KMS-11 (cell line): ENCODE measurements at regions not wholly inside any gene's neighbourhood (a gene's known extent, or its start where the extent isn't known, plus 50 kb on each side); places are given as distances from the start of the nearest gene placed in this dataset.

Experiments used
- H2AFZ ChIP-seq: fragments of 200-600 bp; sonication (generic); 2 replicates; pipeline ENCODE4 v1.6.1; 2016; ENCODE audit warnings: antibody characterized with exemption, mixed run types, low read depth
- H3K27ac ChIP-seq: fragments of 200-600 bp; sonication (generic); 2 replicates; pipeline ENCODE4 v1.6.1; 2016; ENCODE audit warnings: mild to moderate bottlenecking, mixed run types
- H3K27me3 ChIP-seq: fragments of 200-600 bp; sonication (generic); 2 replicates; pipeline ENCODE4 v1.6.1; 2017; ENCODE audit warnings: mild to moderate bottlenecking, low read depth, mixed run types, moderate library complexity; ENCODE audit not compliant: insufficient read depth
- H3K36me3 ChIP-seq: fragments of 200-600 bp; sonication (generic); 2 replicates; pipeline ENCODE4 v1.6.1; 2017; ENCODE audit warnings: mild to moderate bottlenecking, mixed run types; ENCODE audit not compliant: insufficient read depth
- H3K4me1 ChIP-seq: fragments of 200-600 bp; sonication (generic); 2 replicates; pipeline ENCODE4 v1.6.1; 2016; ENCODE audit warnings: mild to moderate bottlenecking, low read depth, mixed run types; ENCODE audit not compliant: poor library complexity, severe bottlenecking
- H3K4me2 ChIP-seq: fragments of 200-600 bp; sonication (generic); 2 replicates; pipeline ENCODE4 v1.7.0; 2016; ENCODE audit warnings: mild to moderate bottlenecking, mixed run types
- H3K4me3 ChIP-seq: fragments of 200-600 bp; sonication (generic); IDR thresholded peaks from 2 replicates; pipeline ENCODE4 v1.6.1; 2017; ENCODE audit warnings: low read depth, low read length, mixed read lengths; ENCODE audit not compliant: insufficient read depth
- H3K79me2 ChIP-seq: fragments of 200-600 bp; sonication (generic); 2 replicates; pipeline ENCODE4 v1.6.1; 2016; ENCODE audit warnings: low read depth, mixed run types; ENCODE audit not compliant: insufficient read depth
- H3K9ac ChIP-seq: fragments of 200-600 bp; sonication (generic); 2 replicates; pipeline ENCODE4 v1.6.1; 2016; ENCODE audit warnings: mild to moderate bottlenecking, mixed run types
- H4K20me1 ChIP-seq: fragments of 200-600 bp; sonication (generic); 2 replicates; pipeline ENCODE4 v1.6.1; 2016; ENCODE audit warnings: mild to moderate bottlenecking, mixed run types; ENCODE audit not compliant: insufficient read depth
- TF ChIP-seq, protein P1 (sequence below): fragments of 200-600 bp; sonication (generic); conservative IDR thresholded peaks from 2 replicates; pipeline ENCODE4 v1.6.1; 2017; ENCODE audit warnings: low read depth, mild to moderate bottlenecking, antibody characterized with exemption, low read length, moderate library complexity, mixed read lengths

DNA sequence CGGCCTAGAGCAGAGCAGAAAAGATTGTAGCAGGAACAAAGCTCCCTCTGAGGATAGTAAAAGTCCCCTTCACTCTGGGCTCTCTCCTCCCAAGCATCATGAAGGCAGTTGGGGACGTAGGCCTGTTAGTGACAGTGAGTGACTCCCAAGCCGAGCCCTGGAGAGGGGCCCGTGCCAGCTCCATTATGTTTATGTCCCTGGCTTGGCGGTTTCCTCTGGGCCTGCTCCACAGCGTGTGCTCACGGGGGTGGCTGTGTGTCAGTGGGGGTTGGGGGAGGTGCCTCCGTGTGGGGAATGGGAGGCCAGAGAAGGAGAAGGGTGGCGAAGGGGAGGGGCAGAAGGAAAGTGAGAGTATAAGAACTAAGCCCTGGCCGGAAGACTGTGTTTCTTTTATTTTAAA, 170.0 kb upstream of the VASH1 start:
- H2AFZ ChIP-seq: no peak overlapping the region
- H3K79me2 ChIP-seq: no peaks in the 10 kb centered on the region
- TF ChIP-seq, protein P1, sequence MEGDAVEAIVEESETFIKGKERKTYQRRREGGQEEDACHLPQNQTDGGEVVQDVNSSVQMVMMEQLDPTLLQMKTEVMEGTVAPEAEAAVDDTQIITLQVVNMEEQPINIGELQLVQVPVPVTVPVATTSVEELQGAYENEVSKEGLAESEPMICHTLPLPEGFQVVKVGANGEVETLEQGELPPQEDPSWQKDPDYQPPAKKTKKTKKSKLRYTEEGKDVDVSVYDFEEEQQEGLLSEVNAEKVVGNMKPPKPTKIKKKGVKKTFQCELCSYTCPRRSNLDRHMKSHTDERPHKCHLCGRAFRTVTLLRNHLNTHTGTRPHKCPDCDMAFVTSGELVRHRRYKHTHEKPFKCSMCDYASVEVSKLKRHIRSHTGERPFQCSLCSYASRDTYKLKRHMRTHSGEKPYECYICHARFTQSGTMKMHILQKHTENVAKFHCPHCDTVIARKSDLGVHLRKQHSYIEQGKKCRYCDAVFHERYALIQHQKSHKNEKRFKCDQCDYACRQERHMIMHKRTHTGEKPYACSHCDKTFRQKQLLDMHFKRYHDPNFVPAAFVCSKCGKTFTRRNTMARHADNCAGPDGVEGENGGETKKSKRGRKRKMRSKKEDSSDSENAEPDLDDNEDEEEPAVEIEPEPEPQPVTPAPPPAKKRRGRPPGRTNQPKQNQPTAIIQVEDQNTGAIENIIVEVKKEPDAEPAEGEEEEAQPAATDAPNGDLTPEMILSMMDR: no peak
- no peak overlapping the region for H3K4me2 ChIP-seq
- no peaks in the 10 kb centered on the region for H3K4me1 ChIP-seq
- no peaks in the 10 kb centered on the region for H4K20me1 ChIP-seq
- H3K27me3 ChIP-seq: no peaks in the 10 kb centered on the region
- no peaks in the 10 kb centered on the region for H3K36me3 ChIP-seq
- H3K9ac ChIP-seq: no peak overlapping the region
- H3K27ac ChIP-seq: no peak overlapping the region
- no peak overlapping the region for H3K4me3 ChIP-seq

DNA sequence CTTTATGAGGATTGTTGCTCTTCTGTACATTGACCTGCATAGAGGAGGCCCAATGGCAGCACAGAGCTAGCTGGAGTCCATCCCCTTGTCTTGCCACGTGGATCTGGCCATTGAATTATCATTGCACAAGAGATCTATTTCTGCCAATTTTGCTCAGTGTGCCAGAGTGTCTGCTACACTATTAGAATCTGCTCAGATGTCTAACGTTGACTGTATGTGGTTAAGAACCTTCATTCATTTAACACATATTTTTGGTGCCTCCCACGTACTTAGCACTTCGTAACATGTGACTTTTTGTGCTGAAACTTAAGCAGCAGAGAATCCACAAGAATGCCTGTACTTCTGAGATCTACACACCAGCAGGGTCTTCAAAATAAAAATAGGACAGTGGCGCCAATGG, 166.0 kb upstream of the VASH1 start:
- Histone ChIP-seq H3K4me1 (no peaks in the 10 kb centered on the region), H3K79me2 (no peaks in the 10 kb centered on the region), H3K27ac (no peak overlapping the region), H3K9ac (no peak overlapping the region), H3K4me2 (no peak overlapping the region), H4K20me1 (no peaks in the 10 kb centered on the region), H3K27me3 (no peaks in the 10 kb centered on the region), H3K36me3 (no peaks in the 10 kb centered on the region), H2AFZ (no peak overlapping the region), H3K4me3 (no peak overlapping the region)
- TF ChIP-seq, protein P1: no peak

DNA sequence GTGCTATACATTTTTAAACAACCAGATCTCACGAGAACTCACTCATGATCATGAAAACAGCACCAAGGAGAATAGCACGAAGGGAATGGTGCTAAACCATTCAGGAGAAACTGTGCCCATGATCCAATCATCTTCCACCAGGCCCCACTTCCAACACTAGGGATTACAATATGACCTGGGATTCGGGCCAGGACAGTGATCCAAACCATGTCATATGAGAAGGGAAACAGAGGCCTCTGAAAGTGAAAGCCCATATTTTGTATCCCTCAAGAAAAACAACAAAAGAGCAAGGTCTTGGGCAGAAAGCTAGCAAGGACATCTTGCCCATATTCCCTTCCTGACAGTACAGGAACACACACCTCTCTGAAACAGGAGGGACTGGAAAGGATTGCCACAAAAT, 163.9 kb upstream of the VASH1 start:
- Histone ChIP-seq H3K36me3 (no peaks in the 10 kb centered on the region), H2AFZ (no peak overlapping the region), H3K4me3 (no peak overlapping the region), H3K27ac (no peak overlapping the region), H3K79me2 (no peaks in the 10 kb centered on the region), H3K9ac (no peak overlapping the region), H3K27me3 (no peaks in the 10 kb centered on the region), H3K4me1 (no peaks in the 10 kb centered on the region), H3K4me2 (no peak overlapping the region), H4K20me1 (no peaks in the 10 kb centered on the region)
- TF ChIP-seq, protein P1: no peak

DNA sequence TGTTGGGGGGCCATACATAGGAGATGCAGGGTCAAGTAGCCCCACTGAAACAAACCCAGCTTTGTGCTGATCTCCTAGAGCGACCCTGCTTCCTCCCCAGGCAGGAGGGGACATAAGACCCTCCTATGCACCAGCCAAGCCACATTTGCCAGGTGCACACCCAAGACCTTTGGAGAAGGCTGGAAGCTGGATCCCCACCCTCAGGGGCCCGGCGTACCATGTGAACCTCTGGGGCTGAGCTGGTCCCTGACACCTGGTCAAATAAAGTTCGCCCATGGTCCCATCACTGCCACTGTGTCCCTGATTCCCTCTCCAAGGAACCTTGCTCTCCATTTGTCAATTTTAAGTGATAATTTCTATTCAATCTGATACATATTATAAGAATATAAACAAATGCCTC, 162.1 kb upstream of the VASH1 start:
- TF ChIP-seq, protein P1: no peak
- no peak overlapping the region for H3K4me2 ChIP-seq
- no peaks in the 10 kb centered on the region for H3K27me3 ChIP-seq
- H4K20me1 ChIP-seq: no peaks in the 10 kb centered on the region
- H3K36me3 ChIP-seq: no peaks in the 10 kb centered on the region
- no peak overlapping the region for H3K9ac ChIP-seq
- H3K79me2 ChIP-seq: no peaks in the 10 kb centered on the region
- H3K4me1 ChIP-seq: no peaks in the 10 kb centered on the region
- no peak overlapping the region for H3K4me3 ChIP-seq
- no peak overlapping the region for H2AFZ ChIP-seq
- H3K27ac ChIP-seq: no peak overlapping the region
